ENCODE measurements at regions not wholly inside any gene's neighbourhood (a gene's known extent, or its start where the extent isn't known, plus 50 kb on each side); places are given as distances from the start of the nearest gene placed in this dataset.

GRCh38 chr22:48482771-48483170 is 1344.9 kb downstream of the BRD1 start:
- TF ChIP-seq ZNF184 (tag by site-specific recombination; IDR thresholded peaks at IDR 0.05) (no peak), CTCF (tag by site-specific recombination; IDR thresholded peaks at IDR 0.05) (no peak), ZNF449 (tag by site-specific recombination; IDR thresholded peaks at IDR 0.05) (no peak), ZBTB17 (tag by site-specific recombination; IDR thresholded peaks at IDR 0.05) (no peak), REST (tag by site-specific recombination; IDR thresholded peaks at IDR 0.05) (no peak), BCL11A (tag by site-specific recombination; IDR thresholded peaks at IDR 0.05; ENCODE audit: low read depth) (no peak)
